ENCODE measurements at regions not wholly inside any gene's neighbourhood (a gene's known extent, or its start where the extent isn't known, plus 50 kb on each side); places are given as distances from the start of the nearest gene placed in this dataset.

DNA sequence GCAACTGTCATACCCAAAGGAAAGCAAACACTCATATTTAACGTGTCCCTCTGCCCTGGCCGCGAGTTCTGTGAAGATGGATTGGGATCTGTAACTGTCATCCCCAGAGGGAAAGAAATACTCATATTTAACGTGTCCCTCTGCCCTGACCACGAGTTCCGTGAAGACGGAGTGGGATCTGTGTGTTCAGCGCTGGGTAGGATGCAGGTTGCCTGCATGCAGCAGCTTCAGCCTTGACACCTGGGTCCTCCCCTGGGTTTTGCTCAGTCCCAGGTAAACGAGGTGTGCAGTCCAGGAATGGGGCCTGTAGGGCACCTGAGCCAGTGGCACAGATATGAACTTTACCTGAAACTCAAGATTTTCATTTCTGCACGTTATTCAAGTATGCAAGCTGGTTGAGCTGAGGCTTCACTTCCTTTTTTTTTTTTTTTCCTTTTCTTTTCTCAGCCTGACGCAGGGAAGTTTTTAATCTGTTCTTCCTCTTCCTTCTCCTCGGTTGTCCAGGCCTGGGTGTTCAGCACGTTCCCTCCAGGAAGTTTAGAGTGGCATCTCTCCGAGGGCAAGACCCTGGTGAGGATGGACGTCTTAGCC, 159.0 kb upstream of the SHH start:
- Histone ChIP-seq H2BK20ac (ENCODE audit: low read depth, low read length) (no peak overlapping the region), H2BK15ac (ENCODE audit: low read depth, low read length) (no peak overlapping the region), H2AK9ac (replicated peaks; ENCODE audit: low read depth, low read length, poor library complexity) (no peak overlapping the region), H3K18ac (ENCODE audit: low read depth, low read length) (no peak overlapping the region), H3K56ac (ENCODE audit: extremely low read depth, insufficient read depth, low read length) (no peak overlapping the region), H3K9me1 (ENCODE audit: insufficient read depth, low read length) (no peaks in the 10 kb centered on the region), H2AK5ac (ENCODE audit: low read depth, low read length) (no peak overlapping the region), H4K20me1 (ENCODE audit: insufficient read depth, low read length) (no peaks in the 10 kb centered on the region), H3K27me3 (ENCODE audit: control insufficient read depth, insufficient read depth, low read length) (no peaks in the 10 kb centered on the region), H2BK120ac (ENCODE audit: low read depth, low read length) (no peak overlapping the region), H4K5ac (ENCODE audit: low read depth, low read length) (no peak overlapping the region), H3K14ac (replicated peaks; ENCODE audit: low read depth, low read length) (no peak overlapping the region), H3K4ac (ENCODE audit: low read depth, low read length) (no peak overlapping the region), H4K91ac (ENCODE audit: insufficient read depth, low read depth, low read length) (no peak overlapping the region), H2AFZ (replicated peaks; ENCODE audit: low read length, poor library complexity) (peak overlapping the region; percentile 16), H3K27ac (ENCODE audit: insufficient read depth, low read length) (no peak overlapping the region), H3K23ac (ENCODE audit: low read depth, low read length) (no peak overlapping the region), H2BK5ac (ENCODE audit: low read depth, low read length, poor library complexity, severe bottlenecking) (no peak overlapping the region), H3K9me3 (ENCODE audit: control insufficient read depth, insufficient read depth, low read length) (peaks cover 22% of the 10 kb centered on the region), H3K79me1 (ENCODE audit: low read depth in 1 of 2, low read length in 2 of 2) (no peaks in the 10 kb centered on the region), H3K4me2 (ENCODE audit: low read depth, low read length) (no peak overlapping the region), H3K36me3 (ENCODE audit: control insufficient read depth, insufficient read depth, low read length) (no peaks in the 10 kb centered on the region), H3K4me1 (ENCODE audit: control insufficient read depth, insufficient read depth, low read length) (no peaks in the 10 kb centered on the region), H3K9ac (ENCODE audit: low read depth, low read length) (no peak overlapping the region), H3K4me3 (ENCODE audit: insufficient read depth, low read depth, low read length) (no peak overlapping the region), H4K8ac (ENCODE audit: low read depth in 2 of 2, low read length in 2 of 2) (no peak overlapping the region)
- ChIA-PET POLR2A (ENCODE audit: unreplicated experiment) (no interaction called here), CTCF (interaction anchor here (0.6 kb wide), 2 partner anchors 100 to 105 kb away, joined by 3 read pairs; no protein-coding TSS in a partner anchor)
- dilution Hi-C loops (cut with HindIII; ENCODE audit: low sequenced_read_pairs, unreplicated experiment) (no loop called here), in situ Hi-C loops (cut with MboI; ENCODE audit: low sequenced_read_pairs) (no loop called here), intact Hi-C loops (cut with micrococcal nuclease) (no loop called here)
- ATAC-seq (ENCODE audit: low read depth) (no peak), DNase-seq (no peak)
- no TSS peak for BruUV-seq (replicated peaks)
- TF ChIP-seq RAD21 (IDR thresholded peaks at IDR 0.05; ENCODE audit: low read length): no peak
- no peak for TF ChIP-seq BHLHE40 (IDR thresholded peaks at IDR 0.05; ENCODE audit: low read depth, low read length)
- TF ChIP-seq, protein P1, sequence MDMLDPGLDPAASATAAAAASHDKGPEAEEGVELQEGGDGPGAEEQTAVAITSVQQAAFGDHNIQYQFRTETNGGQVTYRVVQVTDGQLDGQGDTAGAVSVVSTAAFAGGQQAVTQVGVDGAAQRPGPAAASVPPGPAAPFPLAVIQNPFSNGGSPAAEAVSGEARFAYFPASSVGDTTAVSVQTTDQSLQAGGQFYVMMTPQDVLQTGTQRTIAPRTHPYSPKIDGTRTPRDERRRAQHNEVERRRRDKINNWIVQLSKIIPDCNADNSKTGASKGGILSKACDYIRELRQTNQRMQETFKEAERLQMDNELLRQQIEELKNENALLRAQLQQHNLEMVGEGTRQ (IDR thresholded peaks at IDR 0.05; ENCODE audit: low read depth, low read length): no peak
- no peak for TF ChIP-seq NFE2L2 (IDR thresholded peaks at IDR 0.05; ENCODE audit: low read depth, low read length)
- no CpG with 5 or more reads among the region's 15 CpGs for WGBS, 2 experiments (ENCODE audit: extremely low coverage in 2 of 2, insufficient read length in 1 of 2)
